ENCODE measurements at regions not wholly inside any gene's neighbourhood (a gene's known extent, or its start where the extent isn't known, plus 50 kb on each side); places are given as distances from the start of the nearest gene placed in this dataset.

DNA sequence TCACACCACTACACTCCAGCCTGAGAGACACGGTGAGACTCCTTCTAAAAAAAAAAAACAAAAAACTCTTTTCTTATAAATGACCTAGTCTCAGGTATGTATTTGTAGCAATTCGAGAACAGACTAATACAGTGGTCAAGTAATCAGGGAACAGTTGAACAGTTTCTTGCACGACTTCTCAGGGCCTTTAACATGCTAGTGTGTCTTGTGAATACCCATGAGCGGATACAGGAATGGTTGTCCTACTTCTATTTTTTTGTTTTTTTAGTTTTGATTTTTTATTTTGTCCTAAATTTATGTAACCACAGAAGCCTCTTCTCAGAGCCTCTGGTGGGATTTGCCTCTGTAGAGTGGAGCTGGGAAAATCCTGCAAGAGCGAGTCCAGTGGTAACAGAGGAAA lies 71.0 kb upstream of the NANOS1 start:
- H3K27ac ChIP-seq (ENCODE audit: insufficient read depth, low read length): no peak overlapping the region
- no peaks in the 10 kb centered on the region for H3K9me3 ChIP-seq (ENCODE audit: control insufficient read depth, insufficient read depth, low read depth, low read length)
- H3K27me3 ChIP-seq (ENCODE audit: control insufficient read depth, insufficient read depth, low read length): peaks cover 3% of the 10 kb centered on the region
- DNase-seq (ENCODE audit: low read depth in 2 of 2): no peak
- H2AFZ ChIP-seq (ENCODE audit: low read length): no peak overlapping the region
- no peaks in the 10 kb centered on the region for H3K36me3 ChIP-seq (ENCODE audit: control insufficient read depth, insufficient read depth, low read length)
- no peaks in the 10 kb centered on the region for H4K20me1 ChIP-seq (ENCODE audit: control insufficient read depth, extremely low read depth, insufficient read depth, low read length)
- H3K4me3 ChIP-seq (replicated peaks in 1 of 4; ENCODE audit: control extremely low read depth in 1 of 4, insufficient read depth in 1 of 4, low read depth in 3 of 4, low read length in 4 of 4): no peak overlapping the region
- H3K4me2 ChIP-seq (ENCODE audit: extremely low read depth, insufficient read depth, low read length): no peak overlapping the region
- no peaks in the 10 kb centered on the region for H3K79me2 ChIP-seq (ENCODE audit: control insufficient read depth, insufficient read depth, low read length)
- TF ChIP-seq, protein P1, sequence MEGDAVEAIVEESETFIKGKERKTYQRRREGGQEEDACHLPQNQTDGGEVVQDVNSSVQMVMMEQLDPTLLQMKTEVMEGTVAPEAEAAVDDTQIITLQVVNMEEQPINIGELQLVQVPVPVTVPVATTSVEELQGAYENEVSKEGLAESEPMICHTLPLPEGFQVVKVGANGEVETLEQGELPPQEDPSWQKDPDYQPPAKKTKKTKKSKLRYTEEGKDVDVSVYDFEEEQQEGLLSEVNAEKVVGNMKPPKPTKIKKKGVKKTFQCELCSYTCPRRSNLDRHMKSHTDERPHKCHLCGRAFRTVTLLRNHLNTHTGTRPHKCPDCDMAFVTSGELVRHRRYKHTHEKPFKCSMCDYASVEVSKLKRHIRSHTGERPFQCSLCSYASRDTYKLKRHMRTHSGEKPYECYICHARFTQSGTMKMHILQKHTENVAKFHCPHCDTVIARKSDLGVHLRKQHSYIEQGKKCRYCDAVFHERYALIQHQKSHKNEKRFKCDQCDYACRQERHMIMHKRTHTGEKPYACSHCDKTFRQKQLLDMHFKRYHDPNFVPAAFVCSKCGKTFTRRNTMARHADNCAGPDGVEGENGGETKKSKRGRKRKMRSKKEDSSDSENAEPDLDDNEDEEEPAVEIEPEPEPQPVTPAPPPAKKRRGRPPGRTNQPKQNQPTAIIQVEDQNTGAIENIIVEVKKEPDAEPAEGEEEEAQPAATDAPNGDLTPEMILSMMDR (conservative IDR thresholded peaks at IDR 0.05 in 1 of 2, IDR thresholded peaks at IDR 0.05 in 1 of 2; ENCODE audit: low read depth in 1 of 2, low read length in 2 of 2): no peak
- TF ChIP-seq EZH2 (IDR thresholded peaks at IDR 0.05; ENCODE audit: low read length, missing control alignments): no peak
- H3K9ac ChIP-seq (ENCODE audit: insufficient read depth, low read length): no peak overlapping the region
- peaks cover 4% of the 10 kb centered on the region for H3K4me1 ChIP-seq (ENCODE audit: control insufficient read depth, extremely low read depth, insufficient read depth, low read length)

DNA sequence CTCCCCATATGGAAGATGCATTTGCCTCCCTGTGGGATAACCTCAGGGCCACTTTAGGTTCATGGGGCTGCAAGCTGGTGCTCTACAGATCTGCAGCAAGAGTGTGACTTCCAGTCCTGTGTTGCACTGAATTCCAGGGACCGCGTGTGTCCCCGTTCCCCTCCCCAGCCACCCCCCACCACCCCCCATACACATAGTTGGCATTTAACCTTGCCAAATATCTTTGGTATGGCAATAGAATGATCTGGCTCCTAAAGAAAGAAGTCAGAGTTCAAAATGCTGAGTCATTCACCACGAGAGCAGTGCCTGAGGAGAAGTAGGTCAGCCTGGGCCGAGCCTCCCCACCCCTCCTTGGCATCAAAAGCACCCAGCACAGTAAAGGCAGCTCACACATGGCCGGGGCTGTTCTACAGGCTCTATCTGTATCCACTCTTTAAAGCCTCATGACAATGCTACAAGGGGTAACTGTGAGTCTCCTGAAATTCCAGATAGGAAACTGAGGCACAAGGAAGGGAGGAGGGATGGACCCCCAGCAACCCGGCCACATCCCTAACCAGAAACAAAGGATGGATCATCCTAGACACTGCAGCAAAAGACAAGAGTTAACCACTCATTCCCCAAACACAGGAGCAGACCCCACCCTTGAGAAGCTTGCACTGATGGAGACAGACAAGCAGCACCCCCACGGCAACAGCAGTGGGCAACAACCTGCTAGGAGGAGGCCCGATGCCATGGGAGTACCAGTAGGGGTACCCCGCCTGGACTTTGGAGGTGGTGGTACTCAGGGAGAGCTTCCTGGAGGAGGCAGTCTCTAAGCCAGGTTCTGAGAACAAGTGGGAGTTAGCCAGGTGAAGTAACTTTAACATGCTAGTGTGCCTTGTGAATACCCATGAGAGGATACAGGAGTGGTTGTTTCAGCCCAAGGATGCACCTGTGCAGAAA lies 70.3 kb upstream of the NANOS1 start:
- Histone ChIP-seq H3K4me1 (ENCODE audit: control insufficient read depth, extremely low read depth, insufficient read depth, low read length) (peaks cover 4% of the 10 kb centered on the region), H3K9ac (ENCODE audit: insufficient read depth, low read length) (no peak overlapping the region), H4K20me1 (ENCODE audit: control insufficient read depth, extremely low read depth, insufficient read depth, low read length) (no peaks in the 10 kb centered on the region), H3K27ac (ENCODE audit: insufficient read depth, low read length) (no peak overlapping the region), H3K27me3 (ENCODE audit: control insufficient read depth, insufficient read depth, low read length) (peaks cover 3% of the 10 kb centered on the region), H3K79me2 (ENCODE audit: control insufficient read depth, insufficient read depth, low read length) (no peaks in the 10 kb centered on the region), H2AFZ (ENCODE audit: low read length) (no peak overlapping the region), H3K4me2 (ENCODE audit: extremely low read depth, insufficient read depth, low read length) (no peak overlapping the region), H3K9me3 (ENCODE audit: control insufficient read depth, insufficient read depth, low read depth, low read length) (no peaks in the 10 kb centered on the region), H3K36me3 (ENCODE audit: control insufficient read depth, insufficient read depth, low read length) (no peaks in the 10 kb centered on the region), H3K4me3 (replicated peaks in 1 of 4; ENCODE audit: control extremely low read depth in 1 of 4, insufficient read depth in 1 of 4, low read depth in 3 of 4, low read length in 4 of 4) (no peak overlapping the region)
- DNase-seq (ENCODE audit: low read depth in 2 of 2): peak; percentile 53 to 80
- TF ChIP-seq, protein P1 (conservative IDR thresholded peaks at IDR 0.05 in 1 of 2, IDR thresholded peaks at IDR 0.05 in 1 of 2; ENCODE audit: low read depth in 1 of 2, low read length in 2 of 2): no peak
- no peak for TF ChIP-seq EZH2 (IDR thresholded peaks at IDR 0.05; ENCODE audit: low read length, missing control alignments)

DNA sequence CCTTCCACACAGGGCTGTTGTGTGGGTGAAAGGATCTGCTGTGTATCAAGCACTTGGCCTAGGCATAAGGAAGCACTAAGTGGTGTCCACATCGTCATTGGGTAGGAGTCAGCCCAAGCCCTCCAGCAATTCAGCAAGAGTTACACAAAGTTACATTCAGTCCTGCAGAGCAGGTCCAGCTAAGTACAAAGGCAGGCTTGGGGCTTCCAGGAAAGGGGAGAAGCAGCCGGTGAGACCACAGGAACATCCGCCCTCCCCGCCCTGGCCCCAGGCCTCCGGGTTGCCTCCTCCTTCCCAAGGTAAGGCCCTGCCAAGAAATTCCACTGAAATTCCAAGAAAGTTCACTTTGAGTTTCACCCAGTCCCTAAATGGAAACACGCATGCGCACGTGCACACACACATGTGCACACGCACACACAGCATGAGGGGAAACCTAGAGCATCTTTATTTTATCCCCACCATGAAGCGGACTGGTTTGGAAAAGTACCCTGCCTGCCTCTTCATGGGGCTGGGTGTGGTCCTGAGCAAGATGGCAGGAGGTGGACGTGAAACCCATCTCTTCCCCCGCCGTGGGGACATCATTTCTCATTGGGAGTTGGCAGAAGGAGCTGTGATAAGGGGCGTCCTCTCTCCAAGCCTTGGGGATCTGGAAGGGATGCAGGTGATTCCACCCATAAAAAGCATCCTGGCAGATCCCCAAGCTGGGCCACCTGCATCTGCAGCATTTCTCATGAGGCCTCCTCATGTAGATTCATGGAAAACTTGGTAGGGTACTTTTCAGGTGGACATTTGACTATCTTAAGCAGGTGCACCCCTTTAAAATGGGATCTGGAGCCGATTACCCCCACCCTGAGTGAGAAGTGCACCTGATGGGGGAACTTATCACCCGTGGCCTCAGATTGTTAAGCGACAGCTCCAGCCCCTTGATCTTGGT lies 69.1 kb upstream of the NANOS1 start:
- Histone ChIP-seq H3K4me2 (ENCODE audit: extremely low read depth, insufficient read depth, low read length) (no peak overlapping the region), H3K9ac (ENCODE audit: insufficient read depth, low read length) (no peak overlapping the region), H3K36me3 (ENCODE audit: control insufficient read depth, insufficient read depth, low read length) (no peaks in the 10 kb centered on the region), H3K27ac (ENCODE audit: insufficient read depth, low read length) (no peak overlapping the region), H3K27me3 (ENCODE audit: control insufficient read depth, insufficient read depth, low read length) (peaks cover 3% of the 10 kb centered on the region), H3K9me3 (ENCODE audit: control insufficient read depth, insufficient read depth, low read depth, low read length) (no peaks in the 10 kb centered on the region), H3K79me2 (ENCODE audit: control insufficient read depth, insufficient read depth, low read length) (no peaks in the 10 kb centered on the region), H2AFZ (ENCODE audit: low read length) (no peak overlapping the region), H3K4me1 (ENCODE audit: control insufficient read depth, extremely low read depth, insufficient read depth, low read length) (peaks cover 4% of the 10 kb centered on the region), H3K4me3 (replicated peaks in 1 of 4; ENCODE audit: control extremely low read depth in 1 of 4, insufficient read depth in 1 of 4, low read depth in 3 of 4, low read length in 4 of 4) (no peak overlapping the region), H4K20me1 (ENCODE audit: control insufficient read depth, extremely low read depth, insufficient read depth, low read length) (no peaks in the 10 kb centered on the region)
- no peak for TF ChIP-seq EZH2 (IDR thresholded peaks at IDR 0.05; ENCODE audit: low read length, missing control alignments)
- TF ChIP-seq, protein P1 (conservative IDR thresholded peaks at IDR 0.05 in 1 of 2, IDR thresholded peaks at IDR 0.05 in 1 of 2; ENCODE audit: low read depth in 1 of 2, low read length in 2 of 2): no peak
- DNase-seq (ENCODE audit: low read depth in 2 of 2): no peak

All from fibroblast of lung (primary cell).